ENCODE measurements at regions not wholly inside any gene's neighbourhood (a gene's known extent, or its start where the extent isn't known, plus 50 kb on each side); places are given as distances from the start of the nearest gene placed in this dataset.

GRCh38 chr4:26806331-26806730 is 54.3 kb upstream of the STIM2 start:
- no peaks in the 10 kb centered on the region; the same call in 1 of the 2 replicates for H3K27me3 ChIP-seq (ENCODE audit: control insufficient read depth, insufficient read depth, low read length)
- H3K27ac ChIP-seq (ENCODE audit: insufficient read depth, low read length), result no peak overlapping the region
- H2BK15ac ChIP-seq (ENCODE audit: low read depth, low read length), result no peak overlapping the region
- no peak overlapping the region for H2AFZ ChIP-seq (replicated peaks; ENCODE audit: low read length, poor library complexity)
- no peaks in the 10 kb centered on the region for H3K36me3 ChIP-seq (ENCODE audit: control insufficient read depth, insufficient read depth, low read length)
- no peak overlapping the region for H3K23ac ChIP-seq (ENCODE audit: low read depth, low read length)
- no peak for TF ChIP-seq USF2 (IDR thresholded peaks at IDR 0.05; ENCODE audit: low read depth, low read length)
- TF ChIP-seq CTCF (conservative IDR thresholded peaks at IDR 0.05; ENCODE audit: low read depth, low read length), result no peak
- no peak for TF ChIP-seq ELK1 (IDR thresholded peaks at IDR 0.05; ENCODE audit: borderline replicate concordance, low read depth, low read length)
- TF ChIP-seq MAZ (IDR thresholded peaks at IDR 0.05; ENCODE audit: borderline replicate concordance, low read depth, low read length), result no peak
- TF ChIP-seq RFX5 (IDR thresholded peaks at IDR 0.05; ENCODE audit: low read depth, low read length), result no peak
- TF ChIP-seq RAD21 (IDR thresholded peaks at IDR 0.05; ENCODE audit: low read length), result no peak
- TF ChIP-seq RCOR1 (IDR thresholded peaks at IDR 0.05; ENCODE audit: insufficient replicate concordance, low read length), result no peak
- no peak overlapping the region for H3K56ac ChIP-seq (ENCODE audit: extremely low read depth, insufficient read depth, low read length)
- no peak overlapping the region for H3K14ac ChIP-seq (replicated peaks; ENCODE audit: low read depth, low read length)
- ChIA-PET CTCF (no interaction called here), POLR2A (ENCODE audit: unreplicated experiment) (no interaction called here)
- no peaks in the 10 kb centered on the region for H4K20me1 ChIP-seq (ENCODE audit: insufficient read depth, low read length)
- intact Hi-C loops (cut with micrococcal nuclease), result no loop called here
- BruUV-seq (replicated peaks), result no TSS peak
- no peaks in the 10 kb centered on the region for H3K79me1 ChIP-seq (ENCODE audit: low read depth in 1 of 2, low read length in 2 of 2)
- H3K9me1 ChIP-seq (ENCODE audit: insufficient read depth, low read length), result peaks cover 4% of the 10 kb centered on the region; the same call in 1 of the 2 replicates
- H2BK5ac ChIP-seq (ENCODE audit: low read depth, low read length, poor library complexity, severe bottlenecking), result no peak overlapping the region
- no peaks in the 10 kb centered on the region for H3K9me3 ChIP-seq (ENCODE audit: control insufficient read depth, insufficient read depth, low read length)
- no peak overlapping the region for H3K4me2 ChIP-seq (ENCODE audit: low read depth, low read length)
- H2AK5ac ChIP-seq (ENCODE audit: low read depth, low read length), result no peak overlapping the region; the same call in 1 of the 2 replicates
- H2BK120ac ChIP-seq (ENCODE audit: low read depth, low read length), result no peak overlapping the region
- no peak overlapping the region for H4K5ac ChIP-seq (ENCODE audit: low read depth, low read length)
- dilution Hi-C loops (cut with HindIII; ENCODE audit: low sequenced_read_pairs, unreplicated experiment), result no loop called here
- H2AK9ac ChIP-seq (replicated peaks; ENCODE audit: low read depth, low read length, poor library complexity), result no peak overlapping the region
- H3K4me1 ChIP-seq (ENCODE audit: control insufficient read depth, insufficient read depth, low read length), result peaks cover 2% of the 10 kb centered on the region; the same call in 1 of the 2 replicates
- DNase-seq, result peak; percentile 29
- no peak overlapping the region for H2BK20ac ChIP-seq (ENCODE audit: low read depth, low read length)
- H3K4me3 ChIP-seq (ENCODE audit: insufficient read depth, low read depth, low read length), result no peak overlapping the region
- in situ Hi-C loops (cut with MboI; ENCODE audit: low sequenced_read_pairs), result no loop called here
- H3K4ac ChIP-seq (ENCODE audit: low read depth, low read length), result no peak overlapping the region
- H3K9ac ChIP-seq (ENCODE audit: low read depth, low read length), result no peak overlapping the region
- no peak for ATAC-seq (ENCODE audit: low read depth)
- no peak overlapping the region for H3K18ac ChIP-seq (ENCODE audit: low read depth, low read length)
- H4K91ac ChIP-seq (ENCODE audit: insufficient read depth, low read depth, low read length), result no peak overlapping the region
- no peak overlapping the region for H4K8ac ChIP-seq (ENCODE audit: low read depth in 2 of 2, low read length in 2 of 2)
